GM12878 (cell line): ENCODE measurements at regions not wholly inside any gene's neighbourhood (a gene's known extent, or its start where the extent isn't known, plus 50 kb on each side); places are given as distances from the start of the nearest gene placed in this dataset.

Source experiments
- CTCF ChIP-seq, 3 experiments: IDR thresholded peaks in 2 of 3; conservative IDR thresholded peaks in 1 of 3; 2 replicates each; pipeline ENCODE4 v1.5.1; 2011; ENCODE audit warnings: low read depth in 3 of 3, low read length in 3 of 3, mild to moderate bottlenecking in 3 of 3, control low read depth in 2 of 3, moderate library complexity in 2 of 3, inconsistent platforms in 1 of 3, mixed read lengths in 1 of 3; ENCODE audit not compliant: control insufficient read depth in 2 of 3, insufficient read depth in 1 of 3; ENCODE audit errors: extremely low read depth in 1 of 3
- EZH2 ChIP-seq: IDR thresholded peaks from 2 replicates; pipeline ENCODE4 v1.6.1; 2012; ENCODE audit warnings: low read depth, mild to moderate bottlenecking, control low read depth, inconsistent platforms, low read length, borderline replicate concordance; ENCODE audit not compliant: control insufficient read depth
- FOXK2 ChIP-seq: fragments of 450-650 bp; IDR thresholded peaks from 2 replicates; pipeline ENCODE4 v1.6.1; 2017; ENCODE audit warnings: mild to moderate bottlenecking, moderate library complexity
- USF2 ChIP-seq: IDR thresholded peaks from 2 replicates; pipeline ENCODE4 v1.6.1; 2011; ENCODE audit warnings: low read depth, low read length, improper control_type of control experiment, borderline replicate concordance

- TF ChIP-seq CTCF (IDR thresholded peaks at IDR 0.05 in 2 of 3, conservative IDR thresholded peaks at IDR 0.05 in 1 of 3; ENCODE audit: control insufficient read depth in 2 of 3, extremely low read depth in 1 of 3, insufficient read depth in 1 of 3, low read depth in 3 of 3, low read length in 3 of 3) (no peak), EZH2 (no peak), USF2 (no peak), FOXK2 (no peak)
Measured at GRCh38 chr19:31445406-31445805, 96.2 kb upstream of the TSHZ3 start.
